ENCODE measurements at regions not wholly inside any gene's neighbourhood (a gene's known extent, or its start where the extent isn't known, plus 50 kb on each side); places are given as distances from the start of the nearest gene placed in this dataset.

GRCh38 chr12:92437452-92437851, 265.3 kb upstream of the PLEKHG7 start:
- DNase-seq (ENCODE audit: extremely low spot score in 2 of 2): no peak
- H3K27me3 ChIP-seq: no peaks in the 10 kb centered on the region
- peaks cover 18% of the 10 kb centered on the region for H3K4me1 ChIP-seq
- H3K27ac ChIP-seq: no peak overlapping the region
- TF ChIP-seq POLR2AphosphoS5 (IDR thresholded peaks at IDR 0.05; ENCODE audit: insufficient read depth in 1 of 2, low read depth in 1 of 2) (no peak), CTCF (IDR thresholded peaks at IDR 0.05) (no peak), POLR2A (IDR thresholded peaks at IDR 0.05) (no peak)
- intact Hi-C loops (cut with DNase I): no loop called here
- no peak overlapping the region for H3K4me3 ChIP-seq
- no peaks in the 10 kb centered on the region for H3K9me3 ChIP-seq
- H3K36me3 ChIP-seq: no peaks in the 10 kb centered on the region

GRCh38 chr12:92436856-92437255, 265.9 kb upstream of the PLEKHG7 start:
- H3K27me3 ChIP-seq: no peaks in the 10 kb centered on the region
- TF ChIP-seq CTCF (IDR thresholded peaks at IDR 0.05) (no peak), POLR2AphosphoS5 (IDR thresholded peaks at IDR 0.05; ENCODE audit: insufficient read depth in 1 of 2, low read depth in 1 of 2) (no peak), POLR2A (IDR thresholded peaks at IDR 0.05) (no peak)
- DNase-seq (ENCODE audit: extremely low spot score in 2 of 2): no peak
- H3K36me3 ChIP-seq: no peaks in the 10 kb centered on the region
- H3K9me3 ChIP-seq: no peaks in the 10 kb centered on the region
- peaks cover 18% of the 10 kb centered on the region for H3K4me1 ChIP-seq
- no peak overlapping the region for H3K4me3 ChIP-seq
- no peak overlapping the region for H3K27ac ChIP-seq
- intact Hi-C loops (cut with DNase I): no loop called here

GRCh38 chr12:92434607-92435025, 268.2 kb upstream of the PLEKHG7 start:
- no peak overlapping the region for H3K27ac ChIP-seq
- H3K9me3 ChIP-seq: no peaks in the 10 kb centered on the region
- no peak overlapping the region for H3K4me3 ChIP-seq
- TF ChIP-seq POLR2AphosphoS5 (IDR thresholded peaks at IDR 0.05; ENCODE audit: insufficient read depth in 1 of 2, low read depth in 1 of 2) (no peak), CTCF (IDR thresholded peaks at IDR 0.05) (no peak), POLR2A (IDR thresholded peaks at IDR 0.05) (no peak)
- no peak for DNase-seq (ENCODE audit: extremely low spot score in 2 of 2)
- no peaks in the 10 kb centered on the region for H3K36me3 ChIP-seq
- intact Hi-C loops (cut with DNase I): no loop called here
- no peaks in the 10 kb centered on the region for H3K27me3 ChIP-seq
- H3K4me1 ChIP-seq: peaks cover 14% of the 10 kb centered on the region

GRCh38 chr12:92432724-92433441, 269.9 kb upstream of the PLEKHG7 start:
- no peaks in the 10 kb centered on the region for H3K36me3 ChIP-seq
- no peak for DNase-seq (ENCODE audit: extremely low spot score in 2 of 2)
- TF ChIP-seq CTCF (IDR thresholded peaks at IDR 0.05): no peak
- TF ChIP-seq POLR2A (IDR thresholded peaks at IDR 0.05): no peak
- TF ChIP-seq POLR2AphosphoS5 (IDR thresholded peaks at IDR 0.05; ENCODE audit: insufficient read depth in 1 of 2, low read depth in 1 of 2): no peak
- H3K4me3 ChIP-seq: no peak overlapping the region
- no peaks in the 10 kb centered on the region for H3K4me1 ChIP-seq
- no peak overlapping the region for H3K27ac ChIP-seq
- no peaks in the 10 kb centered on the region for H3K9me3 ChIP-seq
- intact Hi-C loops (cut with DNase I): no loop called here
- no peaks in the 10 kb centered on the region for H3K27me3 ChIP-seq

GRCh38 chr12:92431146-92431545, 271.6 kb upstream of the PLEKHG7 start:
- Histone ChIP-seq H3K4me1 (no peaks in the 10 kb centered on the region), H3K4me3 (no peak overlapping the region), H3K9me3 (no peaks in the 10 kb centered on the region), H3K36me3 (no peaks in the 10 kb centered on the region), H3K27me3 (no peaks in the 10 kb centered on the region), H3K27ac (no peak overlapping the region)
- intact Hi-C loops (cut with DNase I): no loop called here
- DNase-seq (ENCODE audit: extremely low spot score in 2 of 2): no peak
- TF ChIP-seq POLR2AphosphoS5 (IDR thresholded peaks at IDR 0.05; ENCODE audit: insufficient read depth in 1 of 2, low read depth in 1 of 2) (no peak), POLR2A (IDR thresholded peaks at IDR 0.05) (no peak), CTCF (IDR thresholded peaks at IDR 0.05) (no peak)
